HG03354 (cell line): ENCODE measurements at regions not wholly inside any gene's neighbourhood (a gene's known extent, or its start where the extent isn't known, plus 50 kb on each side); places are given as distances from the start of the nearest gene placed in this dataset.
"Not testable (repeated sequence)": the region's sequence is repeated elsewhere in the genome, so short reads cannot be mapped to it uniquely, and the experiment has no call there.

Experiments
- ATAC-seq: cut with Tn5 transposase; IDR thresholded peaks from one replicate; pipeline ENCODE4 v1.9.1; 2021; ENCODE audit warnings: mild to moderate bottlenecking; ENCODE audit not compliant: unreplicated experiment, poor library complexity, severe bottlenecking

GRCh38 chr5:98205691-98206461, 567.6 kb upstream of the RGMB start:
- ATAC-seq: no peak

- no peak for ATAC-seq
Measured at GRCh38 chr5:98206566-98206965, 566.9 kb upstream of the RGMB start.

DNA sequence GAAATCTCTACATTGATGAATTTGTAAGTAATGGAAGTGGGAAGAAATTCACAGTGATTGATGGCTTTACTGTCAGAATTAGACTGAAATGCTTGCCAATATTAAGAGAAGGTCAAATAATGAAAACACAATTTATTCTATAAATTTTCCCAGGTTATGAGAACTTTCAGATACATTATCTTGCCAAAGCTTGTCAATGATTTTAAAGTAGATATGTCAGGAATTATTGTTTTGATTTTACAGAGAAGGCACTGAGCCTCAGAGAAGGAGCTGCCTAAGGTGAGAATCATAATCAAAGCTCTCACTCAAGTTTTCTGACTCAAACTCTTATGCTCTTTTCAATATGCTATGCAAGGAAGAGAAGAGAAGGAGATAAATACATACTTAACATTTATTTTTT, 564.0 kb upstream of the RGMB start:
- ATAC-seq: no peak

- no peak for ATAC-seq
Measured at GRCh38 chr5:98214240-98215051, 559.0 kb upstream of the RGMB start.

- ATAC-seq: no peak
Measured at GRCh38 chr5:98217138-98217537, 556.3 kb upstream of the RGMB start.

DNA sequence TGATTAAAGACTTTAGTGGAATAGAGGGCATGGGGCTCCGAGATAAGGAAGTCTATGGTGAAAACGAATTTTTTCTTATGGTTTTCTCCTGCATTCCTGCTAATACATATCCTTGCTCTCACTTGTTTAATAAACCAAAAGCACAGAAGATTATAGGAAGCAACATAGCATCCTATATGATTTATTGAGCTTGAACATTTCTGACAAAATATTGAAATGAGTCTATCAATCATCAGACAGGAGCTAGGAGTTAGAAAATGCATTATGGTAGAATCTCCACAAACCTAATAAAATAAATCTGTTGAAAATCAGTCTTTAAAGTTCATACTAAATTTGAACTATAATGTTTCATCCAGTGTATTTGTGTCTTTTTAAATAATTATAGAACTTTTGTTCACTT, 554.6 kb upstream of the RGMB start:
- no peak for ATAC-seq

- ATAC-seq: no peak
Measured at GRCh38 chr5:98227489-98227888, 546.0 kb upstream of the RGMB start.

DNA sequence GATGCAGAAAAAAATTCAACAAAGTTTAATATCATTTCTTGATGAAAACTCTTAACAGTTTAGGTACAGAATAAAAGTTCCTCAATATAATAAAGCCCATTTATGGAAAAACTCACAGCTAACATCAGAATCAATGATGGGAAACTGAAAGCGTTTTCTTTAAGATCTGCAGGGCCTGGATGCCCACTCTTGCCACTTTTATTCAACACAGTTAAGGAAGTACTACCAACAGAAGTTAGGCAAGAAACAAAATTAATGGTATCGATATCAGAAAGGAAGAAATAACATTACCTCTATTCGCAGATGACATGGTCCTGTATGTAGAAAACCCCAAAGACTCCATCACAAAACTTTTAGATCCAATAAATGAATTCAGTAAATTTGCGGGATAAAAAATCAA, 542.4 kb upstream of the RGMB start:
- no peak for ATAC-seq

DNA sequence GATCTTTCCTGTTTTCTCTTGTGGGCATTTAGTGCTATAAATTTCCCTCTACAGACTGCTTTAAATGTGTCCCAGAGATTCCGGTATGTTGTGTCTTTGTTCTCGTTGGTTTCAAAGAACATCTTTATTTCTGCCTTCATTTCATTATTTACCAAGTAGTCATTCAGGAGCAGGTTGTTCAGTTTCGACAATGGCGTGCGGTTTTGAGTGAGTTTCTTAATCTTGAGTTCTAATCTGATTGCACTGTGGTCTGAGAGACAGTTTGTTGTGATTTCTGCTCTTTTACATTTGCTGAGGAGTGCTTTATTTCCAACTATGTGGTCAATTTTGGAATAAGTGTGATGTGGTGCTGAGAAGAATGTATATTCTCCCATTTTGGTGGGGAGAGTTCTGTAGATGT, 535.7 kb upstream of the RGMB start:
- not testable (repeated sequence) for ATAC-seq

DNA sequence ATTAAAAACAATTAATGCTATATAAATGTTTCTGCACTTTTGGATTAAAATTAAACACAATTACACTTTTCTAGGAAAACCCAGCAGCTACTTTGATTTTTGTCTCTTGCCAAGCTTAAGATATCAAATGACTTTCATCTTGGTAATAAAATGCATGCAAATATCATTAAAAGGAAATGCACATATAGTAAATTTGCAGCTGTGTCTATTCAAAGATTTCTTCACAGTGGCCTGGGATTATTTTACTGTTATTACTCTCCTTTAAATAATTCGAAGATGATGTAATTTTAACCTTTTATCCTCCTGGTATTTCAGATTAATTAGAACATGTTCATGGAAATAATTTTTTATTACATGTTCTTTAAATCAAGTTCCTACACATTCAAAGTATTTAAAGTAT, 529.5 kb upstream of the RGMB start:
- no peak for ATAC-seq

DNA sequence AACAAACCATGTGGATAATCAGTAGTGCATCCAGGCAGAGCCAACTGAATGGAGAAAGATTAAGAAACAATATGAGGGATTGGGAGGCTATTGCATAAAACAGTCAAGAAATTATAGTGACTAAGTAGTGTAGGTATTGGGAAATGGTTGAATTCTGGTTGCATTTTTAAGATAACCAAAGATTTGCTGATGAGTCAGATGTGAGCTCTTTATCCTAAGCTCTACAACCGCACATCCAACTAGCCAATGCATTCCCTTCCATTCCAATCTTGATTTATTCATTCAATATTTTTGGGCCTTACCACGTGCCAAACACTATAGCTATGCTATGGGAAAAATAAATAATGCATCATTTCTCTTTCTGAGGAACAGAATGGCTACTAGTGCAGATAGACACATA, 524.5 kb upstream of the RGMB start:
- no peak for ATAC-seq

GRCh38 chr5:98258939-98259338, 514.5 kb upstream of the RGMB start:
- no peak for ATAC-seq

DNA sequence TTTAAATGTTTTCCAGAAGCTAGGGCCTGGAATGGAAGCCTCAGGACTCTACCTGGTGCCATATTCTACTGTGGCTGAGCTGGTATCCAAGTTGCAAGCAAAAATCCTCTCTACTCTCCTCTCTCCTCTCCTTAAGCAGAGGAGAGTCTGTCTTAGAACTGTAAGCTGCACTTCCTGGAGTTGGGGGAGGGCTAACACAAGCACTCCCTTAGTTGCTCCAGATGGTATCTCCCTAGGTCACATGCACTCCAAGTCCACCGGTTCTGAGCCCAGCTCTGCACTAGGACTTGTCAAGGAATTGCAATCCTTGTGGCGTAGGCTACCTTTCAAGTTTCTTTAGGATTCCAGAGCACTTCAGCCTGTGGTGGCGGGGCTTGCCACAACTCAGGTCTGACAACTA, 513.9 kb upstream of the RGMB start:
- ATAC-seq: no peak

- no peak for ATAC-seq
Measured at GRCh38 chr5:98263084-98263483, 510.4 kb upstream of the RGMB start.

- ATAC-seq: no peak
Measured at GRCh38 chr5:98268162-98268860, 505.2 kb upstream of the RGMB start.

DNA sequence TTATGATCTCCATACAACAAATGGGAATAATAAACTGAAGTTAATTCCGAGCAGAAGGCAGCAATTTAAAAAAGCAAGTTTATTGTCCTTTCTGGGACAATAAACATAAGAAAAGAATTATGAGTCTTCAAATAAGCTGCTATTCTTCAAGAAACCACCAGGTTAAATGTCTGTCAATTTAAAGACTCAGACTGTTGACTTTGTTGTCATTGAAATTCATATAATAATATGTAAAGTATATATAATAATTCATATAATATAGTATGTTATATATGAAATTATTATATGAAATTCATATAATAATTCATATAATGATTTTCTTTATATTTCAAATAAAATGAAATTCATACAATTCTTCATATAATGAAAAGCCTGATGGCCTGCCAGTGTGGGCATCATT, 497.5 kb upstream of the RGMB start:
- no peak for ATAC-seq

DNA sequence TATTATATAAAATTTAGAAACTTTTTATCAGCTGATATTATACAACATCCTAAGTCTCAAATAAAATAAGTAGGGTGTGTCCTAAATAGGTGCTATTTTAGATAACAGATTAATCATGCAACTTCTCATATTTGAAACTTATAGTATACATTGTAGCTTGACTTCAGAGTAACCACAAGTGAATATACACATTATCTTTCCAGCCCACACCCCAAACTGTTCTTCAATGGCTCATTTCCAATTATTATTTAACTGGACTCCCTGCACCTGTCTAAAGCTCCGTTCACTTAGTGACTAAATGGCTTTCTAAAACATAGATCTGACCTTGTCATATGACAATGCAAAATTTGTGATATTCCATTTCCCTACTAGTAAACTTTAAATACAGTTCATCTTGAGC, 490.9 kb upstream of the RGMB start:
- no peak for ATAC-seq

DNA sequence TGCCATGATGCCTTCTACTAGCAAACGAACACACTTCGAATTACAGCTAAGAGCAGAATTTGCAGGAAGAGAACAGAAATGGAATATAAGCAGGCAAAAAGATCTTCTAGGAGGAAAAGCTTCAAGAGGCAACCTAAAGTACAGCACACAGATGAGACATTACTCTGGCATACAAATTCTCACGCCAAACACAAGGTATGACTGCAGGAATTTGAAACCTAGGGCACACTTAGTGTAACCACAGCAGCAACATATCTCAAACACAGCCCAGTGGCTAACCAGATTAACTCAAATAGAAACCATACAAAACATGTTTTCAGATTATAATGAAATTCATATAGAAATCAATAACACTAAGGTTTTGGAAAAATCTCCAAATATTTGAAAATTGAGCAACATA, 481.0 kb upstream of the RGMB start:
- no peak for ATAC-seq

DNA sequence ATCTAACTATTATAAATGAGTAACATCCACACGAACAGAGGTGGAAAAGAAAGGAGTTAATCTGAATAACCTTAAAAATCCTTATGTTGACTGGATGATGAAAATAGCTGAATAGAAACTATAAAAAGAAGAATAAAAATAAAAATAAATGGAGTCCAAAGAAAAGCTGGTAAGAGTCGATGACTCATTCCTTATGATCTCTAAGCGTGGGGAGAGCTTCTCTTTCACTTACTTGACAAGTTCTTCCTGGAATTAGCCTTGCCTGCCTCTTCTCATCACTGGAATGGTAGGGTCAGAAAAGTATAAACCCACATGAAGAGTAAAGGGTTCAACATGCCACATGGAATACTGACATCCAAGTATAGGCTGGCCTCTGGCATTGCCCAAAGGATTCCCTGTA, 477.0 kb upstream of the RGMB start:
- ATAC-seq: no peak

GRCh38 chr5:98299435-98299834, 474.0 kb upstream of the RGMB start:
- ATAC-seq: no peak

GRCh38 chr5:98301547-98301946, 471.9 kb upstream of the RGMB start:
- ATAC-seq: no peak
